GM23338 (cell line): ENCODE measurements at regions not wholly inside any gene's neighbourhood (a gene's known extent, or its start where the extent isn't known, plus 50 kb on each side); places are given as distances from the start of the nearest gene placed in this dataset.

Source experiments
- ATAC-seq: fragments of 200-7000 bp; cut with Tn5 transposase; 3 replicates; pipeline ENCODE4 v1.9.1; 2020
- DNase-seq: peaks from one replicate; pipeline ENCODE4 v3.0.0-alpha.2; 2015; ENCODE audit warnings: low spot score
- H2AFZ ChIP-seq: fragments of 200-600 bp; sonication (generic); 2 replicates; pipeline ENCODE4 v1.8.0; 2016; ENCODE audit warnings: antibody characterized with exemption, mild to moderate bottlenecking, moderate library complexity
- H3F3A ChIP-seq: fragments of 200-600 bp; sonication (generic); replicated peaks from 2 replicates; pipeline ENCODE4 v1.8.0; 2017; ENCODE audit warnings: antibody characterized with exemption, mixed run types, low read depth
- H3K27ac ChIP-seq: fragments of 200-600 bp; sonication (generic); 2 replicates; pipeline ENCODE4 v1.6.1; 2016; ENCODE audit warnings: low read depth
- H3K27me3 ChIP-seq: fragments of 200-600 bp; sonication (generic); 2 replicates; pipeline ENCODE4 v1.8.0; 2016; ENCODE audit warnings: mild to moderate bottlenecking, mixed run types, moderate library complexity; ENCODE audit not compliant: insufficient read depth
- H3K36me3 ChIP-seq: fragments of 200-600 bp; sonication (generic); 2 replicates; pipeline ENCODE4 v1.8.0; 2016; ENCODE audit warnings: mild to moderate bottlenecking; ENCODE audit not compliant: insufficient read depth
- H3K4me1 ChIP-seq: fragments of 200-600 bp; sonication (generic); 2 replicates; pipeline ENCODE4 v1.8.0; 2016; ENCODE audit warnings: mild to moderate bottlenecking, moderate library complexity; ENCODE audit not compliant: insufficient read depth
- H3K4me2 ChIP-seq: fragments of 200-600 bp; sonication (generic); 2 replicates; pipeline ENCODE4 v1.7.1; 2017; ENCODE audit warnings: mixed run types
- H3K4me3 ChIP-seq: fragments of 200-600 bp; sonication (generic); 2 replicates; pipeline ENCODE4 v1.6.1; 2016; ENCODE audit warnings: mixed run types
- H3K79me2 ChIP-seq: fragments of 200-600 bp; sonication (generic); replicated peaks from 2 replicates; pipeline ENCODE4 v1.8.0; 2017; ENCODE audit warnings: mild to moderate bottlenecking; ENCODE audit not compliant: insufficient read depth
- H3K9me2 ChIP-seq: fragments of 200-600 bp; sonication (generic); 2 replicates; pipeline ENCODE4 v1.8.0; 2017; ENCODE audit not compliant: insufficient read depth
- H4K20me1 ChIP-seq: fragments of 200-600 bp; sonication (generic); replicated peaks from 2 replicates; pipeline ENCODE4 v1.8.0; 2017; ENCODE audit warnings: mild to moderate bottlenecking; ENCODE audit not compliant: insufficient read depth
- H3K27ac Mint-ChIP-seq: 2 replicates; pipeline ENCODE4 v1.8.0; 2020; ENCODE audit warnings: inconsistent platforms, mild to moderate bottlenecking, moderate library complexity, mixed read lengths
- H3K27me3 Mint-ChIP-seq: 3 replicates; pipeline ENCODE4 v1.8.0; 2022; ENCODE audit warnings: low read depth, mild to moderate bottlenecking, moderate library complexity, mixed read lengths, inconsistent platforms; ENCODE audit not compliant: insufficient read depth, poor library complexity
- H3K36me3 Mint-ChIP-seq: 3 replicates; pipeline ENCODE4 v1.8.0; 2021; ENCODE audit warnings: low read depth, mild to moderate bottlenecking, inconsistent platforms, moderate library complexity, mixed read lengths
- H3K4me1 Mint-ChIP-seq: 3 replicates; pipeline ENCODE4 v1.8.0; 2020; ENCODE audit warnings: mild to moderate bottlenecking, inconsistent platforms, mixed read lengths
- H3K4me3 Mint-ChIP-seq: 3 replicates; pipeline ENCODE4 v1.8.0; 2021; ENCODE audit warnings: moderate library complexity, mild to moderate bottlenecking, inconsistent platforms, mixed read lengths
- H3K9me3 Mint-ChIP-seq: 3 replicates; pipeline ENCODE4 v1.8.0; 2020; ENCODE audit warnings: moderate library complexity, mild to moderate bottlenecking, inconsistent platforms, mixed read lengths
- CREB1 ChIP-seq: fragments of 250-450 bp; sonication (Bioruptor Pico); IDR thresholded peaks from 2 replicates; pipeline ENCODE4 v1.5.0; 2020; ENCODE audit warnings: low read depth, mild to moderate bottlenecking, moderate library complexity
- EZH2 ChIP-seq: fragments of 200-600 bp; sonication (generic); IDR thresholded peaks from one replicate; pipeline ENCODE4 v1.8.0; 2017; ENCODE audit warnings: antibody characterized with exemption, mild to moderate bottlenecking, low read depth; ENCODE audit not compliant: unreplicated experiment
- EZH2phosphoT487 ChIP-seq: fragments of 200-600 bp; sonication (generic); IDR thresholded peaks from one replicate; pipeline ENCODE4 v1.8.1; 2018; ENCODE audit warnings: antibody characterized with exemption; ENCODE audit not compliant: unreplicated experiment
- JUNB ChIP-seq: IDR thresholded peaks from one replicate; pipeline ENCODE4 v1.6.1; 2016; ENCODE audit warnings: antibody characterized with exemption; ENCODE audit not compliant: unreplicated experiment
- ZNF114 ChIP-seq: fragments of 250-450 bp; sonication (Bioruptor Pico); IDR thresholded peaks from 2 replicates; pipeline ENCODE4 v1.5.0; 2020; ENCODE audit warnings: mild to moderate bottlenecking, moderate library complexity
- ZNF331 ChIP-seq: fragments of 250-450 bp; sonication (Bioruptor Pico); IDR thresholded peaks from 2 replicates; pipeline ENCODE4 v1.5.0; 2020; ENCODE audit warnings: low read depth, mild to moderate bottlenecking, moderate library complexity
- TF ChIP-seq, protein P1 (sequence below): fragments of 250-450 bp; sonication (Bioruptor Pico); IDR thresholded peaks from 2 replicates; pipeline ENCODE4 v1.5.0; 2020; ENCODE audit warnings: mild to moderate bottlenecking, moderate library complexity
- TF ChIP-seq, protein P2 (sequence below), 2 experiments: fragments of 200-600 bp in 1 of 2; sonication (generic) in 1 of 2; conservative IDR thresholded peaks; 2 replicates each; pipeline versions ENCODE4 v1.5.1 to v1.6.1; 2016 to 2017; ENCODE audit warnings: antibody characterized with exemption in 2 of 2, low read depth in 2 of 2, mild to moderate bottlenecking in 2 of 2, moderate library complexity in 1 of 2
- TF ChIP-seq, protein P3 (sequence below): IDR thresholded peaks from one replicate; pipeline ENCODE4 v1.6.1; 2018; ENCODE audit warnings: antibody characterized with exemption; ENCODE audit not compliant: unreplicated experiment

DNA sequence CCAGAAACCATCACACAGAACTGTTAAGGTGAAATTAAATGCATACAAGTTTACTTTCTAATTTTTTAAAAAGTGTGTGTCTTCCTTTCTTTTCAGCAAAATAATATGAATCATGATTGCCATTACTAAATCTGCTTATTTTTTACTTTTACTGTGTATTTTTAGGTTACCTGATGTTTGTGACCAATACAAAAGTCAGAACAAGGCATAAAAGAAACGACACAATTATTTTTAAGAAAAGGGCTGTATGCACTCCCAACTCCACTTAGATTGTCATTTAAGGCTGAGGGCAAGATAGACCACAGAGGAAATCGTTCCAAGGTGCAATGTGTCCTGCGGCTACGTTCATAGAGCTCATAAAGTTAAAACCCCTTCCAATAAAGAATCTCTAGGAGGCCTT, 797.0 kb downstream of the TDRD15 start (continued):
- TF ChIP-seq, protein P1, sequence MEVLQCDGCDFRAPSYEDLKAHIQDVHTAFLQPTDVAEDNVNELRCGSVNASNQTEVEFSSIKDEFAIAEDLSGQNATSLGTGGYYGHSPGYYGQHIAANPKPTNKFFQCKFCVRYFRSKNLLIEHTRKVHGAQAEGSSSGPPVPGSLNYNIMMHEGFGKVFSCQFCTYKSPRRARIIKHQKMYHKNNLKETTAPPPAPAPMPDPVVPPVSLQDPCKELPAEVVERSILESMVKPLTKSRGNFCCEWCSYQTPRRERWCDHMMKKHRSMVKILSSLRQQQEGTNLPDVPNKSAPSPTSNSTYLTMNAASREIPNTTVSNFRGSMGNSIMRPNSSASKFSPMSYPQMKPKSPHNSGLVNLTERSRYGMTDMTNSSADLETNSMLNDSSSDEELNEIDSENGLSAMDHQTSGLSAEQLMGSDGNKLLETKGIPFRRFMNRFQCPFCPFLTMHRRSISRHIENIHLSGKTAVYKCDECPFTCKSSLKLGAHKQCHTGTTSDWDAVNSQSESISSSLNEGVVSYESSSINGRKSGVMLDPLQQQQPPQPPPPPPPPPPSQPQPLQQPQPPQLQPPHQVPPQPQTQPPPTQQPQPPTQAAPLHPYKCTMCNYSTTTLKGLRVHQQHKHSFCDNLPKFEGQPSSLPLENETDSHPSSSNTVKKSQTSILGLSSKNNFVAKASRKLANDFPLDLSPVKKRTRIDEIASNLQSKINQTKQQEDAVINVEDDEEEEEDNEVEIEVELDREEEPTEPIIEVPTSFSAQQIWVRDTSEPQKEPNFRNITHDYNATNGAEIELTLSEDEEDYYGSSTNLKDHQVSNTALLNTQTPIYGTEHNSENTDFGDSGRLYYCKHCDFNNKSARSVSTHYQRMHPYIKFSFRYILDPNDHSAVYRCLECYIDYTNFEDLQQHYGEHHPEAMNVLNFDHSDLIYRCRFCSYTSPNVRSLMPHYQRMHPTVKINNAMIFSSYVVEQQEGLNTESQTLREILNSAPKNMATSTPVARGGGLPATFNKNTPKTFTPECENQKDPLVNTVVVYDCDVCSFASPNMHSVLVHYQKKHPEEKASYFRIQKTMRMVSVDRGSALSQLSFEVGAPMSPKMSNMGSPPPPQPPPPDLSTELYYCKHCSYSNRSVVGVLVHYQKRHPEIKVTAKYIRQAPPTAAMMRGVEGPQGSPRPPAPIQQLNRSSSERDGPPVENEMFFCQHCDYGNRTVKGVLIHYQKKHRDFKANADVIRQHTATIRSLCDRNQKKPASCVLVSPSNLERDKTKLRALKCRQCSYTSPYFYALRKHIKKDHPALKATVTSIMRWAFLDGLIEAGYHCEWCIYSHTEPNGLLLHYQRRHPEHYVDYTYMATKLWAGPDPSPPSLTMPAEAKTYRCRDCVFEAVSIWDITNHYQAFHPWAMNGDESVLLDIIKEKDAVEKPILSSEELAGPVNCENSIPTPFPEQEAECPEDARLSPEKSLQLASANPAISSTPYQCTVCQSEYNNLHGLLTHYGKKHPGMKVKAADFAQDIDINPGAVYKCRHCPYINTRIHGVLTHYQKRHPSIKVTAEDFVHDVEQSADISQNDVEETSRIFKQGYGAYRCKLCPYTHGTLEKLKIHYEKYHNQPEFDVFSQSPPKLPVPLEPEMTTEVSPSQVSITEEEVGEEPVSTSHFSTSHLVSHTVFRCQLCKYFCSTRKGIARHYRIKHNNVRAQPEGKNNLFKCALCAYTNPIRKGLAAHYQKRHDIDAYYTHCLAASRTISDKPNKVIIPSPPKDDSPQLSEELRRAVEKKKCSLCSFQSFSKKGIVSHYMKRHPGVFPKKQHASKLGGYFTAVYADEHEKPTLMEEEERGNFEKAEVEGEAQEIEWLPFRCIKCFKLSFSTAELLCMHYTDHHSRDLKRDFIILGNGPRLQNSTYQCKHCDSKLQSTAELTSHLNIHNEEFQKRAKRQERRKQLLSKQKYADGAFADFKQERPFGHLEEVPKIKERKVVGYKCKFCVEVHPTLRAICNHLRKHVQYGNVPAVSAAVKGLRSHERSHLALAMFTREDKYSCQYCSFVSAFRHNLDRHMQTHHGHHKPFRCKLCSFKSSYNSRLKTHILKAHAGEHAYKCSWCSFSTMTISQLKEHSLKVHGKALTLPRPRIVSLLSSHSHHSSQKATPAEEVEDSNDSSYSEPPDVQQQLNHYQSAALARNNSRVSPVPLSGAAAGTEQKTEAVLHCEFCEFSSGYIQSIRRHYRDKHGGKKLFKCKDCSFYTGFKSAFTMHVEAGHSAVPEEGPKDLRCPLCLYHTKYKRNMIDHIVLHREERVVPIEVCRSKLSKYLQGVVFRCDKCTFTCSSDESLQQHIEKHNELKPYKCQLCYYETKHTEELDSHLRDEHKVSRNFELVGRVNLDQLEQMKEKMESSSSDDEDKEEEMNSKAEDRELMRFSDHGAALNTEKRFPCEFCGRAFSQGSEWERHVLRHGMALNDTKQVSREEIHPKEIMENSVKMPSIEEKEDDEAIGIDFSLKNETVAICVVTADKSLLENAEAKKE: no peak
- no peak for TF ChIP-seq ZNF114 (CRISPR knock-in tag)
- TF ChIP-seq, protein P2, sequence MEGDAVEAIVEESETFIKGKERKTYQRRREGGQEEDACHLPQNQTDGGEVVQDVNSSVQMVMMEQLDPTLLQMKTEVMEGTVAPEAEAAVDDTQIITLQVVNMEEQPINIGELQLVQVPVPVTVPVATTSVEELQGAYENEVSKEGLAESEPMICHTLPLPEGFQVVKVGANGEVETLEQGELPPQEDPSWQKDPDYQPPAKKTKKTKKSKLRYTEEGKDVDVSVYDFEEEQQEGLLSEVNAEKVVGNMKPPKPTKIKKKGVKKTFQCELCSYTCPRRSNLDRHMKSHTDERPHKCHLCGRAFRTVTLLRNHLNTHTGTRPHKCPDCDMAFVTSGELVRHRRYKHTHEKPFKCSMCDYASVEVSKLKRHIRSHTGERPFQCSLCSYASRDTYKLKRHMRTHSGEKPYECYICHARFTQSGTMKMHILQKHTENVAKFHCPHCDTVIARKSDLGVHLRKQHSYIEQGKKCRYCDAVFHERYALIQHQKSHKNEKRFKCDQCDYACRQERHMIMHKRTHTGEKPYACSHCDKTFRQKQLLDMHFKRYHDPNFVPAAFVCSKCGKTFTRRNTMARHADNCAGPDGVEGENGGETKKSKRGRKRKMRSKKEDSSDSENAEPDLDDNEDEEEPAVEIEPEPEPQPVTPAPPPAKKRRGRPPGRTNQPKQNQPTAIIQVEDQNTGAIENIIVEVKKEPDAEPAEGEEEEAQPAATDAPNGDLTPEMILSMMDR (conservative IDR thresholded peaks at IDR 0.05; ENCODE audit: low read depth in 2 of 2): no peak
- no peak for TF ChIP-seq EZH2phosphoT487

DNA sequence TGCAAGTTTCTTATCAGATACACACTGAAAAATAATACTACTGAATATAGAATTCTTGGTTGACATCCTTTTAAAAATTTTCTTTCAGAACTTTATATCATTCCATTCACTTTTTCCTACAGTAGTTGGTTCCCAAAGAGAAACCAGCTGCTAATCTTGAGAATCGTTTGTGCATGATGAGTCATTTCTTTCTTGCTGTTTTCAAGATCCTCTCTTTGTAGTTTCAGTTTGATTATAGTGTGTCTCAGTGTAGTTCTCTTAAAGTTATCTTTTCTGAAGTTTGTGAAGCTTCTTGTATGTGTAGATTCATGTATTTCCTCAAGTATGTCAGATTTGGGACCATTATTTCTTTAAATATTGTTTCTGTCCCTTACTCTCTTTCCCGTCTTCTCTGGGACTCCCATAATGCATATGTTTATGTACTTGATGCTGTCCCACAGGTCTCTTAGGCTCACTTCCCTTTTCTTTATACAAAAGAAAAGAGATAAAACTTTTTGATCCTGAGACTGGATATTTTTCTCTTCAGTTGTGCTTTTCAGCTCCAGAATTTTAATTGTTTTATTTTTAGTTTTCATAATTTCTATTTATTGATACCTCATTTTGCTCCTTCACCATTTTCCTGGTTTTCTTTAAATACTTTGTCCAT, 801.0 kb downstream of the TDRD15 start:
- Histone ChIP-seq H3K79me2 (no peaks in the 10 kb centered on the region), H3K4me1 (no peaks in the 10 kb centered on the region), H3K4me2 (no peak overlapping the region), H3K4me3 (no peak overlapping the region), H3K27me3 (no peaks in the 10 kb centered on the region), H3K36me3 (no peaks in the 10 kb centered on the region), H2AFZ (no peak overlapping the region), H3K9me2 (no peaks in the 10 kb centered on the region), H3F3A (no peaks in the 10 kb centered on the region), H4K20me1 (no peaks in the 10 kb centered on the region), H3K27ac (no peak overlapping the region)
- ATAC-seq (no peak), DNase-seq (no peak)
- H3K27ac Mint-ChIP-seq: no peak overlapping the region
- no peaks in the 10 kb centered on the region for H3K27me3 Mint-ChIP-seq
- no peak overlapping the region for H3K4me3 Mint-ChIP-seq
- H3K36me3 Mint-ChIP-seq: peaks cover 10% of the 10 kb centered on the region; the same call in 2 of the 3 replicates
- TF ChIP-seq, protein P3, sequence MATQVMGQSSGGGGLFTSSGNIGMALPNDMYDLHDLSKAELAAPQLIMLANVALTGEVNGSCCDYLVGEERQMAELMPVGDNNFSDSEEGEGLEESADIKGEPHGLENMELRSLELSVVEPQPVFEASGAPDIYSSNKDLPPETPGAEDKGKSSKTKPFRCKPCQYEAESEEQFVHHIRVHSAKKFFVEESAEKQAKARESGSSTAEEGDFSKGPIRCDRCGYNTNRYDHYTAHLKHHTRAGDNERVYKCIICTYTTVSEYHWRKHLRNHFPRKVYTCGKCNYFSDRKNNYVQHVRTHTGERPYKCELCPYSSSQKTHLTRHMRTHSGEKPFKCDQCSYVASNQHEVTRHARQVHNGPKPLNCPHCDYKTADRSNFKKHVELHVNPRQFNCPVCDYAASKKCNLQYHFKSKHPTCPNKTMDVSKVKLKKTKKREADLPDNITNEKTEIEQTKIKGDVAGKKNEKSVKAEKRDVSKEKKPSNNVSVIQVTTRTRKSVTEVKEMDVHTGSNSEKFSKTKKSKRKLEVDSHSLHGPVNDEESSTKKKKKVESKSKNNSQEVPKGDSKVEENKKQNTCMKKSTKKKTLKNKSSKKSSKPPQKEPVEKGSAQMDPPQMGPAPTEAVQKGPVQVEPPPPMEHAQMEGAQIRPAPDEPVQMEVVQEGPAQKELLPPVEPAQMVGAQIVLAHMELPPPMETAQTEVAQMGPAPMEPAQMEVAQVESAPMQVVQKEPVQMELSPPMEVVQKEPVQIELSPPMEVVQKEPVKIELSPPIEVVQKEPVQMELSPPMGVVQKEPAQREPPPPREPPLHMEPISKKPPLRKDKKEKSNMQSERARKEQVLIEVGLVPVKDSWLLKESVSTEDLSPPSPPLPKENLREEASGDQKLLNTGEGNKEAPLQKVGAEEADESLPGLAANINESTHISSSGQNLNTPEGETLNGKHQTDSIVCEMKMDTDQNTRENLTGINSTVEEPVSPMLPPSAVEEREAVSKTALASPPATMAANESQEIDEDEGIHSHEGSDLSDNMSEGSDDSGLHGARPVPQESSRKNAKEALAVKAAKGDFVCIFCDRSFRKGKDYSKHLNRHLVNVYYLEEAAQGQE: no peak
- TF ChIP-seq ZNF114 (CRISPR knock-in tag) (no peak), EZH2 (no peak), EZH2phosphoT487 (no peak), JUNB (no peak), ZNF331 (no peak), CREB1 (CRISPR knock-in tag) (no peak)
- H3K4me1 Mint-ChIP-seq: no peaks in the 10 kb centered on the region
- H3K9me3 Mint-ChIP-seq: peaks cover 15% of the 10 kb centered on the region; the same call in 2 of the 3 replicates
